ENCODE measurements at regions not wholly inside any gene's neighbourhood (a gene's known extent, or its start where the extent isn't known, plus 50 kb on each side); places are given as distances from the start of the nearest gene placed in this dataset.

DNA sequence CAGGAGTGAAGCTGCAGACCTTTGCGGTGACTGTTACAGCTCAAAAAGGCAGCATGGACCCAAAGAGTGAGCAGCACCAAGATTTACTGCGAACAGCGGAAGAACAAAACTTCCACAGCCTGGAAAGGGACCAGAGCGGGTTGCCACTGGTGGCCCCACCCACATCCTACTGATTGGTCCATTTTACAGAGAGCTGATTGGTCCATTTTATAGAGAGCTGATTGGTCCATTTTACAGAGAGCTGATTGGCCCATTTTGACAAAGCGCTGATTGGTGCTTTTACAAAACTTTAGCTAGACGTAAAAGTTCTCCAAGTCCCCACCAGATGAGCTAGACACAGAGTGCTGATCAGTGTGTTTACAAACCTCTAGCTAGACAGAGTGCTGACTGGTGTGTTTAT, 134.2 kb upstream of the FRG1 start:
- TF ChIP-seq, protein P1, sequence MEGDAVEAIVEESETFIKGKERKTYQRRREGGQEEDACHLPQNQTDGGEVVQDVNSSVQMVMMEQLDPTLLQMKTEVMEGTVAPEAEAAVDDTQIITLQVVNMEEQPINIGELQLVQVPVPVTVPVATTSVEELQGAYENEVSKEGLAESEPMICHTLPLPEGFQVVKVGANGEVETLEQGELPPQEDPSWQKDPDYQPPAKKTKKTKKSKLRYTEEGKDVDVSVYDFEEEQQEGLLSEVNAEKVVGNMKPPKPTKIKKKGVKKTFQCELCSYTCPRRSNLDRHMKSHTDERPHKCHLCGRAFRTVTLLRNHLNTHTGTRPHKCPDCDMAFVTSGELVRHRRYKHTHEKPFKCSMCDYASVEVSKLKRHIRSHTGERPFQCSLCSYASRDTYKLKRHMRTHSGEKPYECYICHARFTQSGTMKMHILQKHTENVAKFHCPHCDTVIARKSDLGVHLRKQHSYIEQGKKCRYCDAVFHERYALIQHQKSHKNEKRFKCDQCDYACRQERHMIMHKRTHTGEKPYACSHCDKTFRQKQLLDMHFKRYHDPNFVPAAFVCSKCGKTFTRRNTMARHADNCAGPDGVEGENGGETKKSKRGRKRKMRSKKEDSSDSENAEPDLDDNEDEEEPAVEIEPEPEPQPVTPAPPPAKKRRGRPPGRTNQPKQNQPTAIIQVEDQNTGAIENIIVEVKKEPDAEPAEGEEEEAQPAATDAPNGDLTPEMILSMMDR (IDR thresholded peaks at IDR 0.05; ENCODE audit: low read length), result no peak
- no peak for TF ChIP-seq EZH2phosphoT487 (IDR thresholded peaks at IDR 0.05; ENCODE audit: low read length)
